ENCODE measurements at regions not wholly inside any gene's neighbourhood (a gene's known extent, or its start where the extent isn't known, plus 50 kb on each side); places are given as distances from the start of the nearest gene placed in this dataset.

- TF ChIP-seq JUN (IDR thresholded peaks at IDR 0.05; ENCODE audit: low read depth, low read length) (no peak), HDAC6 (IDR thresholded peaks at IDR 0.05; ENCODE audit: low read depth, low read length) (no peak), GABPA (IDR thresholded peaks at IDR 0.05; ENCODE audit: borderline replicate concordance, insufficient read depth, low read length) (no peak), ZNF274 (IDR thresholded peaks at IDR 0.05; ENCODE audit: borderline replicate concordance, extremely low read depth, low read length) (no peak), CTCF (IDR thresholded peaks at IDR 0.05; ENCODE audit: control extremely low read depth in 1 of 3, insufficient read depth in 1 of 3, low read depth in 1 of 3, low read length in 3 of 3) (no peak), SP1 (IDR thresholded peaks at IDR 0.05; ENCODE audit: low read depth, low read length) (no peak), POLR2A (IDR thresholded peaks at IDR 0.05; ENCODE audit: control extremely low read depth in 1 of 2, low read depth in 2 of 2, low read length in 2 of 2) (no peak), KDM1A (IDR thresholded peaks at IDR 0.05; ENCODE audit: borderline replicate concordance, low read length) (no peak), SUZ12 (IDR thresholded peaks at IDR 0.05; ENCODE audit: low read length) (no peak), EP300 (IDR thresholded peaks at IDR 0.05; ENCODE audit: borderline replicate concordance in 1 of 2, low read depth in 2 of 2, low read length in 2 of 2) (no peak), CHD7 (IDR thresholded peaks at IDR 0.05; ENCODE audit: insufficient replicate concordance, low read length) (no peak), TAF1 (IDR thresholded peaks at IDR 0.05; ENCODE audit: low read depth, low read length) (no peak)
These were observed 51.5 kb upstream of the PHLPP1 start for GRCh38 chr18:62663731-62664336.

Measured in H1 (cell line).